Stimulated activated CD4-positive, alpha-beta T cell treated with anti-CD3 and anti-CD28 coated beads, Interleukin-12 subunit alpha, Interleukin-12 subunit beta, amount 100 ng/mL, for 4 hours (primary cell): ENCODE measurements at regions not wholly inside any gene's neighbourhood (a gene's known extent, or its start where the extent isn't known, plus 50 kb on each side); places are given as distances from the start of the nearest gene placed in this dataset.

Experiments
- DNase-seq: peaks from one replicate; pipeline ENCODE4 v3.0.0-alpha.2; 2020

DNA sequence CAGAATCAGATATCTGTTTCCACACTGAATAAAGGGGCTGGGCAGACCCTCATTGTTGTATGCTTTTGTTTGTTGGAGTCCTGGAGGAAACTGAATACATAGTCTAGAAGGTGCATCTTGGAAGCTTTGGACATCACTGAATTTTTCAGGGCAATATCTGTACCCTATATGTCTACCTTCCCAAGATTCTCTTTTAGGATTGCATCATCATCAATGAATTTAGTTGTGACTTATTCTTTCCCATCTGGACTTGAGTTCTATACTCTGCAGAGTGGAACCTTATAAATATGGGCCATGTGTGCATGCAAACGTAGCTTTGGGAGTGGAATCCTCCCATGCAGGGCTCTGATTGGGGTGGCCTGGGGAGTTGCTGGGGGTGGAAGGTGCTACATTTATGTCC lies 60.7 kb upstream of the PROKR2 start:
- DNase-seq = no peak

DNA sequence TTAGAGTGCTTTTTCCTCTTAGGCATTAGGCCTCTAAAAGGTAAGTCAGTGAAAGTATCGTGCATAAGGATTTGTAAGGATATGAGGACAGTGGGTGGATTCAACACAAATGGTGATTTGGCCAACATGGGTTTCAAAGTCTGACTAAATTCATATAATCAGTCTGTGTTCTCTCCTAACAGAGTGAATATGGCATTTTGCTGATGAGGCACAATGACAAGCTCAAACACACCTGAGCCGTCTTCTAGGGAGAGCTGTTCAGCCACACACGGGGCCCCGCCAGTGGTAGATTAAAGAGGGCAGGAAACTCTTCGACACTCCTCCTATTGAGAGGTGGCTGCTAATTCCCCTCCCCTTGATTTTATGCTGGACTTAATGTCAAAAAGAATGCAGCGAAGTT lies 59.5 kb upstream of the PROKR2 start:
- no peak for DNase-seq

DNA sequence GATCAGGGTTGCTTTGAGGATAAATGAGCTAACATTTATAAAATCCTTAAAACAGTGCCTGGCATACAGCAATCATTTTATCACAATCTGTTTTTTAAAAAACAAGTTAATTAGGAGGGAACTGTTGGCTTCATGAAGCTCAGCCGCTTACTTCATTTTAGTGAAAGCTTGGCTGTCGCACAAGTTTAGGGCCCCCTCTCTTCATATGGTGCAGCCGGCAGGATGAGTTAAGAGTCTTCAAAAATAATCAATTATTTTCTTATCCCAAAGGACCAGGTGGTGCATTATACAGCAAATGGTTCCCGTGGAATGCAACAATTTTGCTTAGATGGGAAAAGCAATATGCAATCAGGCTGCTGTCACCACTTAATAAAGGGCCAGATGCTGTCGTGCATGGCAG lies 57.4 kb upstream of the PROKR2 start:
- no peak for DNase-seq

DNA sequence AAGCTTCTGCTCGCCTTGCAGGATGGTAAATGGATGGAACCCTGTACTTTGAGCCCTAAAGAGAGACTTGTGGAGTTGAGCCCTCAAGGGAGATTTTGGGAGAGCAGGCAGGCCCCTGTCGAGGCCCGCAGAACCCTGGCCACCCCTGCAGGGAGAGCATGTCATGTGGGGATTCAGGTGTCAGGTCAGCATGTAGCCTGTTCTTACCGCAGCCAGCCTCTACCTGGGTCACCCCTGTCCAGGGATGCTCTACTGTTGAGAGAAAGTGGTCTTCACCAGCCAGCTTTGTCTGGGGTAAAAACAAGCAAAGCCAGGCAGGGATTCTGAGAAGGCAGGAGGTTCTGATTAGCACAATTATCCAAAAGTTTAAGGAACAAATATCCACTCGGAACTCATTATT lies 55.6 kb upstream of the PROKR2 start:
- DNase-seq = no peak

DNA sequence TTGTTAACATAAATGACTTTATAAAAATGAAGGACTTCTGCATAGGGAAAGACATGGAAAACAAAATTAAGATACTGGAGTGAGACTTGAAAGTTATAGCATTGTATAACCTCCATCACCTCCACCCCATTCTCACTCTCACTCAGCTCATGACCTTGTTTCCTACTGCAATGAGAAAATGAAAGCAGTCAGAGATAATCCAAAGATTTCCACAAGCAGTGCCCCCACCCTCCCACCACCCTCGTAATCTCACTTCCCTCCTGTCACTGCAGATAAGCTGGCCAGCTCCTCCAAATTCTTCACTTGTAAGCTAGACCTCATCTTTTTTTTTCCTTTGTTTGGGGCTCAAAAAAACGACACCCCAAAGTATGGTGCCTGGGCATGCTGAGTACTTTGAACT lies 52.9 kb upstream of the PROKR2 start:
- no peak for DNase-seq
